Progenitor cell of endocrine pancreas (in vitro differentiated cells): ENCODE measurements at regions not wholly inside any gene's neighbourhood (a gene's known extent, or its start where the extent isn't known, plus 50 kb on each side); places are given as distances from the start of the nearest gene placed in this dataset.

Experiments used
- DNase-seq: peaks from one replicate; pipeline ENCODE4 v3.0.0; 2021; ENCODE audit warnings: low spot score; ENCODE audit not compliant: unreplicated experiment
- H3K27ac Mint-ChIP-seq: 2 replicates; pipeline ENCODE4 v1.8.0; 2021; ENCODE audit warnings: mild to moderate bottlenecking, moderate library complexity, mixed read lengths
- H3K27me3 Mint-ChIP-seq: 2 replicates; pipeline ENCODE4 v1.8.0; 2021; ENCODE audit warnings: mixed read lengths
- H3K36me3 Mint-ChIP-seq: 2 replicates; pipeline ENCODE4 v1.8.0; 2022; ENCODE audit warnings: mixed read lengths; ENCODE audit not compliant: insufficient read depth
- H3K4me1 Mint-ChIP-seq: 2 replicates; pipeline ENCODE4 v1.8.0; 2021; ENCODE audit warnings: low read depth, mixed read lengths
- H3K4me3 Mint-ChIP-seq: 2 replicates; pipeline ENCODE4 v1.8.0; 2021; ENCODE audit warnings: low read depth, mild to moderate bottlenecking, moderate library complexity, mixed read lengths
- H3K9me3 Mint-ChIP-seq: 2 replicates; pipeline ENCODE4 v1.8.0; 2021; ENCODE audit warnings: low read depth, mixed read lengths
- CTCF ChIP-seq: fragments of 200-600 bp; sonication (generic); IDR thresholded peaks from one replicate; pipeline ENCODE4 v1.5.0; 2021; ENCODE audit warnings: antibody characterized with exemption, mild to moderate bottlenecking; ENCODE audit not compliant: unreplicated experiment

DNA sequence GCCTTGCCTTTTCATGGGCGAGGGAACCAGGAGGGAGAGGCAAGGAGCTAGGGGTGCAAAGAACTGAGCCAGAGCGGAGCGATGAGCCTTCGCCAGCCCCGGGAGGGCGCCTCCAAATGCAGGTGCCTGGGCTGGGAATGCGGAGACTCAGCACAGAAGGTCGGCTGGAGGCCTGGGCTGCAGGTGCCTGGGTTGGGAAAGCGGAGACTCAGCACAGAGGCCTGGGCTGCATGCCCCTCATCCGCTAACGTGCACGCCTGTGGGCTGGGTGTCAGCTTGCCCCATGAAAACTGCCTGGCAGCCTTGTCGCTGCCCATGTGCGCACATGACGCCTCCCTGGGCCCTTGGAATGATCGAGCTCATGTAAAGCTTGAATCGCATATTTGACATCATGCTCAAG is 51.8 kb downstream of the POM121L12 start:
- Mint-ChIP-seq H3K9me3 (peaks cover 9% of the 10 kb centered on the region), H3K36me3 (no peaks in the 10 kb centered on the region), H3K27ac (no peak overlapping the region), H3K4me1 (peaks cover 7% of the 10 kb centered on the region), H3K4me3 (no peak overlapping the region), H3K27me3 (no peaks in the 10 kb centered on the region)
- TF ChIP-seq CTCF = no peak
- no peak for DNase-seq

- H3K36me3 Mint-ChIP-seq = no peaks in the 10 kb centered on the region
- DNase-seq = no peak
- no peak for TF ChIP-seq CTCF
- no peaks in the 10 kb centered on the region for H3K27me3 Mint-ChIP-seq
- no peak overlapping the region for H3K27ac Mint-ChIP-seq
- H3K9me3 Mint-ChIP-seq = peaks cover 5% of the 10 kb centered on the region
- H3K4me1 Mint-ChIP-seq = peaks cover 14% of the 10 kb centered on the region
- H3K4me3 Mint-ChIP-seq = no peak overlapping the region
Observed at GRCh38 chr7:53094191-53094590, 58.8 kb downstream of the POM121L12 start.

GRCh38 chr7:53094827-53095226 is 59.4 kb downstream of the POM121L12 start:
- Mint-ChIP-seq H3K9me3 (peaks cover 5% of the 10 kb centered on the region), H3K36me3 (no peaks in the 10 kb centered on the region), H3K27ac (no peak overlapping the region), H3K27me3 (no peaks in the 10 kb centered on the region), H3K4me1 (peaks cover 14% of the 10 kb centered on the region), H3K4me3 (no peak overlapping the region)
- DNase-seq = no peak
- no peak for TF ChIP-seq CTCF

DNA sequence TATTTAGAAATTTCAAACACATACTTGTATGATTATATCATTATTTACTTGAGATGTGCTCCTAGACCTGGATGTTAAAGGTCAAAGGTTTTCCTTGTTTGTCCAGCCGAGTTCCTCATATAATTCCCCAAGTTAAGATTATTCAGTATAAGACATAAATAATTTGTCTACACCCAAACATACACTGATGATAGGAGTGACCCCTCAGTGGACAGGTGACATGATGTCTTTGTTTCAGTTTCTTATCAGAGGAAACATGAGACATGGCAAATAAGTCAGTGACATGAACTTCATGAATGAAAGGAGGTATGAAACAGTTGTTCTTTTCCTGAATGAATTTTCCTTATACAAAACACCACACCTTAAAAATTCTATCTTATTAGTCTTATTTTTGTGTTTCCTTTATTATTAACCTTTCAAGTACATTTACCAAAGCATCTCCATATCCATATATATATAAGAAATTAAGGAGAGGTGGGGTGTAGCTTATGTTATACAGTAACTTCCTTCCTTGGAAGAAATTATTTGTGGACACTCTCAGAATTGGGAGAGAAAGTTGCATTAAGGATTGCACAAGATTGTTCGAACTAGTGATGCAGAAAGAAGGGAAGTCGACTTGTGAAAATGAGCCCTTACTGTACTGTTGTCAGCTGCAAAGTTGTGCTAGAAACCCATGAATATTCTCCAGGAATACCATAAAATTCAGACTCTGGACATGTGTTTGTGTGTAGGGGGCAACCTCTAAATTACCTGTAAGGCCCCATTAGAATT is 60.5 kb downstream of the POM121L12 start:
- Mint-ChIP-seq H3K9me3 (peaks cover 5% of the 10 kb centered on the region), H3K4me1 (peaks cover 14% of the 10 kb centered on the region), H3K4me3 (no peak overlapping the region), H3K27me3 (no peaks in the 10 kb centered on the region), H3K36me3 (no peaks in the 10 kb centered on the region), H3K27ac (no peak overlapping the region)
- DNase-seq = no peak
- no peak for TF ChIP-seq CTCF

- Mint-ChIP-seq H3K27me3 (no peaks in the 10 kb centered on the region), H3K9me3 (peaks cover 4% of the 10 kb centered on the region), H3K4me1 (peaks cover 10% of the 10 kb centered on the region), H3K36me3 (no peaks in the 10 kb centered on the region), H3K27ac (no peak overlapping the region), H3K4me3 (no peak overlapping the region)
- no peak for DNase-seq
- no peak for TF ChIP-seq CTCF
Observed at GRCh38 chr7:53100091-53100490, 64.7 kb downstream of the POM121L12 start.
